ENCODE measurements at regions not wholly inside any gene's neighbourhood (a gene's known extent, or its start where the extent isn't known, plus 50 kb on each side); places are given as distances from the start of the nearest gene placed in this dataset.
A peak's percentile ranks its signal among the peaks of the same experiment; 100 is the strongest.

- no peak for TF ChIP-seq CTCF (conservative IDR thresholded peaks at IDR 0.05; ENCODE audit: low read depth)
- no peak overlapping the region for H3K27ac ChIP-seq
- ChIA-PET CTCF (no interaction called here), POLR2A (ENCODE audit: low non-redundant PET) (no interaction called here)
- peak; percentile 28 for DNase-seq (ENCODE audit: low spot score)
Measured at GRCh38 chr17:33371377-33371776, 78.3 kb upstream of the ASIC2 start.

DNA sequence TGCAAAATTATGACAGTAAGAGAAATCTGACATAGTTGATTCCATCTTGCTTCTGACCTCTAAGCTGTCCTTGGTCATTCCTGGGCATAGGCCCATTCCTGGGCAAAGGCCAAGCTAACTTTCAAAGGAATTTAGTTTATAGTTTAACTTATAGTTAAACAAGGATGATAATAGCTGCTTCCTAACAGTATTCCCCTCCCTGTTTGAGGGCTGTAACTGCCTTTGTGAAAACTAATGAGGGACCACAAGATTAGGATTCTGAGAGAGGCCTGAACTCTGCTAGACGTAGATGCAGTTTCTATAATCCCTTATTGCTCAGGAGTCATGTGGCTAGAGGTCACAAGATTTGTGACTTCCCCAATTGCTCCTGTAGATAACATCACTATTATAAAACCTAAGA is 80.2 kb upstream of the ASIC2 start:
- no peak for DNase-seq (ENCODE audit: low spot score)
- ChIA-PET CTCF (no interaction called here), POLR2A (ENCODE audit: low non-redundant PET) (no interaction called here)
- TF ChIP-seq CTCF (conservative IDR thresholded peaks at IDR 0.05; ENCODE audit: low read depth): no peak
- no peak overlapping the region for H3K27ac ChIP-seq

DNA sequence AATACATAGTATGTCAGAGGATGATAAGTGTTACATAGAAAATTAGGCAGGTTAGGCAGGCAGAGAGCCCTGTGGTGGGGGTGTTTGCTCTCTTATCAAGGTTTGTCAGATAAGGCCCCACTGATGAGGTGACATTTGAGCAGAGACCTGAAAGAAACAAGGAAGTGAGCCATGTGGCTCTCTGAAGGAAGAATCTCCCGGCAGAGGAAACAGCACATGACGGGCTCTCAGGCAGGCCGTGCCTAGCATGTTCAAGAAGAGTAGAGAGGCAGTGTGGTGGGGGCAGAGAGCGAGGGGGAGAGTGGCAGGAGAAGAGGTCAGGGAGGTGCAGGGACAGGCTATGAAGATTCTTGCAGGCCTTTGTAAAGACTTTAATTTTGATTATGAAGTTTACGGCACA is 82.0 kb upstream of the ASIC2 start:
- no peak for DNase-seq (ENCODE audit: low spot score)
- ChIA-PET POLR2A (ENCODE audit: low non-redundant PET) (no interaction called here), CTCF (no interaction called here)
- no peak for TF ChIP-seq CTCF (conservative IDR thresholded peaks at IDR 0.05; ENCODE audit: low read depth)
- no peak overlapping the region for H3K27ac ChIP-seq

- CTCF ChIA-PET: interaction anchor here (0.7 to 0.8 kb wide), 2 partner anchors 377 to 722 kb away, joined by 4 read pairs; no protein-coding TSS in a partner anchor
- no peak for DNase-seq (ENCODE audit: low spot score)
- H3K27ac ChIP-seq: no peak overlapping the region
- POLR2A ChIA-PET (ENCODE audit: low non-redundant PET): no interaction called here
- TF ChIP-seq CTCF (conservative IDR thresholded peaks at IDR 0.05; ENCODE audit: low read depth): no peak
Measured at GRCh38 chr17:33375783-33376182, 82.7 kb upstream of the ASIC2 start.

DNA sequence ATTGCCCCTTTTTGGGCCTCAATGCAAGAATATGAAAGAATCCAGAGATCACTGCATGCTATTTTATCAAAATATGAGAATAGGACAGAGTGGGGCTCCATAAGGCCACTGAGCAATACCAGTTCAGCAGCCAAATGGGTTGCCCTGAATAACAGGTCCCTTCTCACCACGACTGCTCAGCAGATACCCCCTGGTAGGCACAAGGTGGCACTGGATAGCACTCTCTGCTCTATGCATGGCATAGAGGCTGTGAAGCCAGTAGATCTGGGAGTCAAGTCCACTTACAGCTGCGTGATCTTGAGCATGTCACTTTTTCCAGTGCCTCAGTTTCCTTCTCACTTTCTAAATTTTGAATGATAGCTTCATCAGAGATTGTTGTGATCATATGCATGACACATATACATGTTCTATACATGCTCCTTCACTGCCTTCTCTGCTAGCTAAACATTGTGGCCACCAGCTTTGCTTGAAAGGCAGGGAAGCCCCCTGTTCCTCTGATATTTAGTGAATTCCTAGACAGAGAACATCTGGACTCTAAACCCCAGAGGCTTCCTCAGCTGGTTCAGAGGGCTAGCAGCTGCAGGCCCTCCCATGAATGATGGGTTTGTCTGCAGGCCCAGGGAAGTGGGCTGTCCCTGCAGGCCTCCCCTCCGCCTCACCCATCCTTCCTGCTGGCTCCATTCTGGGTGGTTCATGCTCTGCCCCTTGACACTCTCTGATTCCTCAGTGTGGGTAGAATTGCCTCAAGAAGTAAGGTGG is 84.9 kb upstream of the ASIC2 start:
- CTCF ChIA-PET: no interaction called here

DNA sequence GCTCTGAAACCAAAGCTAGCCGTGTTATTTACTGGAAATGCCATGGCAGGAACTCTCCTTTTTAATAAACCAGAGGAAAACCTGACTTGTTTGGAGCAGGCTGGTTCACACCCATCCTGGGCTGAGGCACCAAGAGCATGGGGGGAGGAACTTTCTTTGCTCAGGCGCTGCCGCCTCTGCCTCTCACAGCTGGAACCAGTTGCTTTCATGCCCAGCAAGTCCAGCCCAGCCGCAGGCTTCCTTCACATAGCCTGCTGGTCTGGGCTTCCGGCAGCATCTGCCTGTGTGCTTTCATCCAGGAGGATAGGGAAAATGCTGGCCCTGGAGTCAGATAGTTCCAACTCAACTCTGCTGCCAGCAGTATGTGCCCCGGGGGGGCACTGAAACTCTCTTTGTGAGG is 88.1 kb upstream of the ASIC2 start:
- no peak for TF ChIP-seq CTCF (conservative IDR thresholded peaks at IDR 0.05; ENCODE audit: low read depth)
- no peak for DNase-seq (ENCODE audit: low spot score)
- CTCF ChIA-PET: no interaction called here
- POLR2A ChIA-PET (ENCODE audit: low non-redundant PET): no interaction called here
- no peak overlapping the region for H3K27ac ChIP-seq

More for the DNA sequence above, 84.9 kb upstream of the ASIC2 start:
- TF ChIP-seq CTCF (conservative IDR thresholded peaks at IDR 0.05; ENCODE audit: low read depth): no peak
- DNase-seq (ENCODE audit: low spot score): no peak
- no peak overlapping the region for H3K27ac ChIP-seq
- POLR2A ChIA-PET (ENCODE audit: low non-redundant PET): no interaction called here
